RWPE2 (cell line): ENCODE measurements at regions not wholly inside any gene's neighbourhood (a gene's known extent, or its start where the extent isn't known, plus 50 kb on each side); places are given as distances from the start of the nearest gene placed in this dataset.

Experiments used
- ATAC-seq: fragments of 200-7000 bp; cut with Tn5 transposase; 3 replicates; pipeline ENCODE4 v1.9.1; 2021; ENCODE audit warnings: low read depth
- DNase-seq: peaks from one replicate; pipeline ENCODE4 v3.0.0-alpha.2; 2020; ENCODE audit warnings: low spot score
- H3K27ac ChIP-seq: fragments of 450-650 bp; 2 replicates; pipeline ENCODE4 v1.5.1; 2017; ENCODE audit warnings: mild to moderate bottlenecking; ENCODE audit not compliant: poor library complexity, severe bottlenecking
- H3K27me3 ChIP-seq: fragments of 250-450 bp; sonication (Bioruptor Pico); 2 replicates; pipeline ENCODE4 v1.5.1; 2021; ENCODE audit warnings: mild to moderate bottlenecking, moderate library complexity; ENCODE audit not compliant: insufficient read depth, poor library complexity, severe bottlenecking
- H3K36me3 ChIP-seq: fragments of 250-450 bp; sonication (Bioruptor Pico); 2 replicates; pipeline ENCODE4 v1.5.1; 2020; ENCODE audit warnings: low read depth, mild to moderate bottlenecking, moderate library complexity
- H3K4me1 ChIP-seq: fragments of 250-450 bp; sonication (Bioruptor Pico); 2 replicates; pipeline ENCODE4 v1.5.1; 2021; ENCODE audit warnings: mild to moderate bottlenecking, moderate library complexity; ENCODE audit not compliant: insufficient read depth, poor library complexity, severe bottlenecking
- H3K4me3 ChIP-seq: fragments of 250-450 bp; sonication (Bioruptor Pico); 2 replicates; pipeline ENCODE4 v1.5.1; 2021; ENCODE audit warnings: mild to moderate bottlenecking, moderate library complexity; ENCODE audit not compliant: severe bottlenecking
- H3K9me3 ChIP-seq: fragments of 250-450 bp; sonication (Bioruptor Pico); 2 replicates; pipeline ENCODE4 v1.5.1; 2021; ENCODE audit warnings: mild to moderate bottlenecking, moderate library complexity; ENCODE audit not compliant: severe bottlenecking
- CTCF ChIP-seq: fragments of 450-650 bp; IDR thresholded peaks from one replicate; pipeline ENCODE4 v1.5.1; 2017; ENCODE audit warnings: mild to moderate bottlenecking, moderate library complexity; ENCODE audit not compliant: poor library complexity, severe bottlenecking

DNA sequence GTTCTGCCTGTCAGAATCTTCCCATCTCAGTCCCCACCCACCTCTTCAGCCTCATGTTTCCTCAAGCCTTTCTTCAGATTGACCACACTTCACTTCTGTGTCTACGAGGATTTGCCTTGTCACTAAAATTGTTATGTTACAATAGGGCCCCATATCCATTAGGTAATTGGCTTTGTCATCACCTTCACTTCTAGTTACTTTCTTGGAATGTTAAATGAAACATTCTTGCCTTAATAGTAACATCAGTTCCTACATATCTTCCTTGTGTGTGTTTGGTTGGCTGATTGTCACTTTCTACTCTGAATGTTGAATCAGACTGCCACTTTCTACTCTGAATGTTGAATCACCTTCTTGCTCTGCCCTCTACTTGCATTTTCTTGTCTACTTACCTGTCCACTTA lies 599.9 kb upstream of the NXPH2 start:
- Histone ChIP-seq H3K4me1 (no peaks in the 10 kb centered on the region), H3K27me3 (no peaks in the 10 kb centered on the region), H3K4me3 (no peak overlapping the region), H3K36me3 (no peaks in the 10 kb centered on the region), H3K9me3 (no peaks in the 10 kb centered on the region), H3K27ac (no peak overlapping the region)
- DNase-seq (no peak), ATAC-seq (no peak)
- no peak for TF ChIP-seq CTCF

- ATAC-seq (no peak), DNase-seq (no peak)
These were observed 598.2 kb upstream of the NXPH2 start for GRCh38 chr2:139378373-139378772.

GRCh38 chr2:139374296-139374850 lies 594.2 kb upstream of the NXPH2 start:
- no peak for ATAC-seq
- H3K9me3 ChIP-seq = no peaks in the 10 kb centered on the region
- no peak overlapping the region for H3K27ac ChIP-seq
- H3K4me1 ChIP-seq = no peaks in the 10 kb centered on the region
- peaks cover 4% of the 10 kb centered on the region for H3K27me3 ChIP-seq
- no peaks in the 10 kb centered on the region for H3K36me3 ChIP-seq
- DNase-seq = no peak
- TF ChIP-seq CTCF = no peak
- H3K4me3 ChIP-seq = no peak overlapping the region

More at GRCh38 chr2:139378373-139378772, 598.2 kb upstream of the NXPH2 start:
- Histone ChIP-seq H3K27me3 (no peaks in the 10 kb centered on the region), H3K36me3 (no peaks in the 10 kb centered on the region), H3K4me3 (no peak overlapping the region), H3K27ac (no peak overlapping the region), H3K4me1 (no peaks in the 10 kb centered on the region), H3K9me3 (no peaks in the 10 kb centered on the region)
- no peak for TF ChIP-seq CTCF

- TF ChIP-seq CTCF = no peak
- no peaks in the 10 kb centered on the region for H3K4me1 ChIP-seq
- H3K27me3 ChIP-seq = peaks cover 11% of the 10 kb centered on the region
- ATAC-seq (no peak), DNase-seq (no peak)
- no peak overlapping the region for H3K27ac ChIP-seq
- no peak overlapping the region for H3K4me3 ChIP-seq
- no peaks in the 10 kb centered on the region for H3K9me3 ChIP-seq
- H3K36me3 ChIP-seq = no peaks in the 10 kb centered on the region
These were observed 589.5 kb upstream of the NXPH2 start for GRCh38 chr2:139369423-139370409.

- Histone ChIP-seq H3K4me1 (no peaks in the 10 kb centered on the region), H3K9me3 (no peaks in the 10 kb centered on the region), H3K36me3 (no peaks in the 10 kb centered on the region), H3K27ac (no peak overlapping the region), H3K4me3 (no peak overlapping the region), H3K27me3 (peaks cover 18% of the 10 kb centered on the region)
- DNase-seq = no peak
- TF ChIP-seq CTCF = no peak
- ATAC-seq = no peak
These were observed 587.2 kb upstream of the NXPH2 start for GRCh38 chr2:139367416-139367815.
